Activated T-cell treated with anti-CD3 and anti-CD28 coated beads for 1 hour (primary cell): ENCODE measurements at regions not wholly inside any gene's neighbourhood (a gene's known extent, or its start where the extent isn't known, plus 50 kb on each side); places are given as distances from the start of the nearest gene placed in this dataset.

Source experiments
- DNase-seq: peaks from one replicate; pipeline ENCODE4 v3.0.0-alpha.2; 2020; ENCODE audit warnings: low read depth

DNA sequence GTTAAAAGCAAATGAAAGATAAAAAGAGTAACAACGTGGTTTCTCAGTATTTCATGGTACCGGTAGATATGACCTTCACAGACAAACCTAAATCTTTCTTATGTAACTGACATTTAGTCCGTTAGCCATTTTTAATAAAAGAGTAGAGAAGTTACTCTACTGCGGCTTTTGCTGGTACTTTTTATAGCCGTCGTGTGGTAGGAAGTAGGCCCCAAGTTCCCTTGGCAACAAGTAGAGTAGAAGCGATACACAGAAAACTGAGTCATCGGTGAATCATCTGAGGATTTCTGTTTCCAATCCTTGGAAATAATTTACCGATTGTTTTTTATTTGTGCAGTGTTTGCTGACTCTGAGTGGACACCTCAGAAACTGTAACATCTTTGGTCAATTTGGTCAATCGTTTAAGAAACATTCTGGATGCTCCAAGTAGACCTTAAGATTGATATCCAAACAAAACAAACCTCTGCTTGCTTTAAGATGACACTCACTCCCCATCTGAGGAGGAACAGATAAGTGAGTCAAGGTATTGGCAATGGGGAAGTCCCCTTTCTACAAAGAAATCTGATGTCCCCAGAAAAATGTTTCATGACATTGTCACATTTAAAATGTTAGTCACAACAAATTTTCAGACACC lies 63.9 kb upstream of the AHR start:
- peak; percentile 28 for DNase-seq

DNA sequence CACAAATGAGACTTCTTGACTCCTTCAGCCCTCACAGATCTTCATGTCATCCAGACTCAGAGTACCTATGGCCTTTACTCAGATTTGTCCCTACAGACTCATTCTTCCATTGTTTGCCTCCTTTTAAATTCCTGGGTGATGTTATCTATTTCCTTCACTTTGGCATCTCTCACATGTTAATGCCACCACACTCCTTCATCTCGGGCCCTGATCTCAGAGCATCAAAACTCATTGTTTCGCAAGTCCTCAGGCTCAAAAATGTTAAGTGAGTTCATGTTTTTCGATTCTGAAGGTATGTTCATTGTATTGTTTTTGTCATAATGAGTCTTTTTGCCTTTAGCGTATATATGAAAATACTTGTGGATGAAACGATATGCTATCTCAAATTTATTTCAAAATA lies 62.3 kb upstream of the AHR start:
- DNase-seq = no peak

DNA sequence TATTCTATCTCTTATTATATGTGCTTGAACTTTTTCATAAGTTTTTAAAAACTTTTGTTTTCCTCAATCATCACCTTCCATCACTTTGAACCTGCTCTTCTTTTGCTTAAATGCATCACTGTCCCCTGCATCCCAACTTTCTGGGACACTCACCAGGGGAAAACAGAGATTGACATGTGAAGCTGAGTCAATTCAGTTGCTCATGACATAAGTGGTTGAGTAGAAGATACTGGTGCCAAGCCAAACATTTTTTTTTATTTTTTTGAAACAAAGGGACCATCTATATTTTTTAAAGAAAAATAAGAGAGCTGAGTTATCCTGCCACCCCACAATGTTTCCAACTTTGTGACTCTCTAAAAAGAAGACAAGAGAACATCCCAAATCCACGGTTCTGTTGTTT lies 61.8 kb upstream of the AHR start:
- DNase-seq = no peak

DNA sequence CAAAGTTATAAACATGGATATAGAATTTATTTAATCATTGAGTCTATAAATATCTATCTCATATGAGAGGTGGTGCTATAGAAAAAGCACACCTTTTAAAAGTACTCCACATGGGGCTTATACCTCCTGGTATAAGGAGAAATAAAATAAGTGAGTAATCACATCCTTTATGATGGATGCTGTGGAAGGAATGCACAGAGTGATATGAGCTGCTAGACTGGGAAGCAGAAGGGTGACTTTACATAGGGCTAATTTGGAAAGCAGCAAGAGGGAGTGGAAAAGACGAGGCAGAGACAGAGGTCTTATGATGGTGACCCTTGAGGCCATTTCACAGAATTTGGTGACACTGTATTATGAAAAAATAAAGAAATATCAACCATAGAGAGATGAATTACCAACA lies 59.4 kb upstream of the AHR start:
- no peak for DNase-seq

DNA sequence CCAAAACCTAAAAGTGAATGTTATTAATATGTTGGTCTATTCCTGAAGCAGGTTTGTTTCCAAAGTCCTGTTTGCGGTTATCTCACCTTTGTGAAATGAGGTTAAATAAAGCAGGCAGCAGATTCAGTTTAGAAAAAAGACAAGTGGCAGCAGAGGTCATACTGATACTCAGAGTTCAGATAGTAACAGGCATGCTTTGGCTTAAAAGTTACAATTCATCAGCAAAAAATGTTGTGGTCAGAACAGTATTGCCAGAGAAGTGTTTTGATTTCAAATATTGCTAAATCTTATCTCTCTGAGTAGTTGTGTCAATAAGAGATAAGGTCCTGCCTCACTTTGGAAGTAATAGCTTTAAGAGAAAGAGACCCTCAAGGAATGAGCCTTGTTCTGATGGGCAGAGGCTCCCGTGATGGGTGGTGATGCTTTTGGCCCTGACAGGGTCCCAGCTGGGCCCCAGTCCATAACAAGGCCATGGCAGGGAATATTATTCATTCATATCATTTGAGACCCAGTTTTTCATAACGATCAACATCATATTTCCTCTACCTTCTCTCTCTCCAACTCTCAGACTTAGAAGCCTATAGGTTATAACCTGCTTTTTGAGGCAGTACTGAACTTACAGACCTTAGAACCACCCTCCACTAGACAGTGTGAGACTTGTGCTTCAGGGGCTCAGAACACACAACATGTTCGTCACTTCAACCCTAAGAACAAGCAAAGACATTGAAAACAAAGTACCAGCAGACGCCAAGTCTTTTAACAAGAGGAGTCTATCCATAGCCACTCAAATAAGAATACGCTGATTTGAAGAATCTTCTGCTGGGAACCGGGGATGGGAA lies 58.5 kb upstream of the AHR start:
- DNase-seq = no peak

- DNase-seq = no peak
These were observed 55.9 kb upstream of the AHR start for GRCh38 chr7:17242504-17242903.

GRCh38 chr7:17244786-17245185 lies 53.7 kb upstream of the AHR start:
- DNase-seq = no peak

DNA sequence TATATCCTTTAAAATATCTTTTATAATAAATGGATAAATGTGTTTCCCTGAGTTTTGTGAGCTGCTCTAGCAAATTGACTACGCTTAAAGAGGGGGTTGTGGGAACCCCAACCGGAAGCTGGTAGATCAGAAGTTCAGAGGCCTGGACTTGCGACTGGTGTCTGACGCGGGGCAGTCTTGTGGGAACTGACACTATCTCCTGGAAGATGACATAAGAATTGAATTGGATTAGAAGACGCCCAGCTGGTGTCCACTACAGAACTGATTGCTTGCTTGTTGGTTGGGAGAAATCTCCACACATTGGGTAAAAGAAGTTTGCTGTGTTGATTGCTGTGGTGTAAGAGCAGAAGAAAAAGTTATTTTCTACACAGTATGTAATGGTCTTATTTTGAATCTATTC lies 51.1 kb upstream of the AHR start:
- no peak for DNase-seq

DNA sequence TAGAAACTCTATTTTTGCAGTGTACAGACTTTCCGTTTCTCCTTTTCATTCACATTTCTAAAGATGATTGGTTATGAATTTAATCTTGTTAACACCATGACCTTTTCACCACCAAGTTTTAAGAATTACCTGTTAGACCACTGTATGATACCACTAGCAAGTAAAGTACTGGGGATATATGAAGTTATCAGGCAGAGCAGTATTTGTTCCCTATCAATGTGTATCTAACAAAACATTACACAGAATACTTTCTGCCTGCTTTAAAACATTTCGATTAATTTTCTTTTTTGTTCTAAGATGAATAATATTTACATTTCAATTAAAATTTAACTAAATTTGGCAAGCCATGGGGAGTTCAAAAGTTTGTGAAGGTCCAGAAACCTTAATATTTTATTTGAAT lies 49.9 kb upstream of the AHR start:
- no peak for DNase-seq
